ENCODE measurements at regions not wholly inside any gene's neighbourhood (a gene's known extent, or its start where the extent isn't known, plus 50 kb on each side); places are given as distances from the start of the nearest gene placed in this dataset.

DNA sequence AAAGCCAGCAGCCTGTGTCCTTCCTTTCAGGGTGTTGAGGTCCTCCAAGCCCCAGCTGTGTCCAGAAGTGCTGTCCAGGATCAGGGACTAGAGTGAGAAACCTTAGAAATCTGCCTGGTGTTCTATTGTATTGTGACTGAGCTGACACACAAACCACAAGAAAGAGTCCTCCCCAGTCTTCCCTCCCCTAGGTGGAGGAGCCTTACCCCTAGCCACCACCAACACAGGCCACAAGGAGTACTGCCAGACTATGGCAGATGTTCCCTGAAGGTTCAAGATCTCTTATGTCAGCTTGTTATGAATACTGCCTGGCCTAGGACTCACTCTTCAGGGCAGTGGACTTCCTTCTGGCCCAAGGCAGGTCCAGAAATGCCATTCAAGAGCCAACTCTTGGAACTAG lies 514.1 kb upstream of the PITX2 start:
- TF ChIP-seq EP300 (IDR thresholded peaks at IDR 0.05; ENCODE audit: borderline replicate concordance) (no peak), CEBPB (IDR thresholded peaks at IDR 0.05) (no peak), FOXM1 (IDR thresholded peaks at IDR 0.05; ENCODE audit: borderline replicate concordance, low read depth) (no peak), NFIC (IDR thresholded peaks at IDR 0.05) (no peak), RAD21 (IDR thresholded peaks at IDR 0.05; ENCODE audit: low read depth) (no peak), YY1 (IDR thresholded peaks at IDR 0.05; ENCODE audit: low read depth) (no peak), USF1 (IDR thresholded peaks at IDR 0.05) (no peak), EGR1 (IDR thresholded peaks at IDR 0.05) (no peak), CREB1 (IDR thresholded peaks at IDR 0.05; ENCODE audit: low read depth) (no peak), ZBTB7A (IDR thresholded peaks at IDR 0.05; ENCODE audit: low read depth) (no peak), TAF1 (IDR thresholded peaks at IDR 0.05; ENCODE audit: low read depth) (no peak), TEAD4 (IDR thresholded peaks at IDR 0.05) (no peak)
- TF ChIP-seq, protein P1, sequence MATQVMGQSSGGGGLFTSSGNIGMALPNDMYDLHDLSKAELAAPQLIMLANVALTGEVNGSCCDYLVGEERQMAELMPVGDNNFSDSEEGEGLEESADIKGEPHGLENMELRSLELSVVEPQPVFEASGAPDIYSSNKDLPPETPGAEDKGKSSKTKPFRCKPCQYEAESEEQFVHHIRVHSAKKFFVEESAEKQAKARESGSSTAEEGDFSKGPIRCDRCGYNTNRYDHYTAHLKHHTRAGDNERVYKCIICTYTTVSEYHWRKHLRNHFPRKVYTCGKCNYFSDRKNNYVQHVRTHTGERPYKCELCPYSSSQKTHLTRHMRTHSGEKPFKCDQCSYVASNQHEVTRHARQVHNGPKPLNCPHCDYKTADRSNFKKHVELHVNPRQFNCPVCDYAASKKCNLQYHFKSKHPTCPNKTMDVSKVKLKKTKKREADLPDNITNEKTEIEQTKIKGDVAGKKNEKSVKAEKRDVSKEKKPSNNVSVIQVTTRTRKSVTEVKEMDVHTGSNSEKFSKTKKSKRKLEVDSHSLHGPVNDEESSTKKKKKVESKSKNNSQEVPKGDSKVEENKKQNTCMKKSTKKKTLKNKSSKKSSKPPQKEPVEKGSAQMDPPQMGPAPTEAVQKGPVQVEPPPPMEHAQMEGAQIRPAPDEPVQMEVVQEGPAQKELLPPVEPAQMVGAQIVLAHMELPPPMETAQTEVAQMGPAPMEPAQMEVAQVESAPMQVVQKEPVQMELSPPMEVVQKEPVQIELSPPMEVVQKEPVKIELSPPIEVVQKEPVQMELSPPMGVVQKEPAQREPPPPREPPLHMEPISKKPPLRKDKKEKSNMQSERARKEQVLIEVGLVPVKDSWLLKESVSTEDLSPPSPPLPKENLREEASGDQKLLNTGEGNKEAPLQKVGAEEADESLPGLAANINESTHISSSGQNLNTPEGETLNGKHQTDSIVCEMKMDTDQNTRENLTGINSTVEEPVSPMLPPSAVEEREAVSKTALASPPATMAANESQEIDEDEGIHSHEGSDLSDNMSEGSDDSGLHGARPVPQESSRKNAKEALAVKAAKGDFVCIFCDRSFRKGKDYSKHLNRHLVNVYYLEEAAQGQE (IDR thresholded peaks at IDR 0.05; ENCODE audit: low read depth) = no peak

Measured in Ishikawa (cell line).